IMR-90 (cell line): ENCODE measurements at regions not wholly inside any gene's neighbourhood (a gene's known extent, or its start where the extent isn't known, plus 50 kb on each side); places are given as distances from the start of the nearest gene placed in this dataset.

ENCODE experiments used
- ATAC-seq: fragments of 200-7000 bp; cut with Tn5 transposase; 2 replicates; pipeline ENCODE4 v1.9.1; 2020; ENCODE audit warnings: low read depth, mild to moderate bottlenecking, moderate library complexity
- BruUV-seq: library from RNA; stranded (reverse); fragments of 400-500 nt; replicated peaks from 2 replicates; lab custom pipeline; 2021; lab: Mats Ljungman, UMichigan
- CTCF ChIA-PET: fragments of 300-600 bp; formaldehyde crosslinking; extraction: SDS; loops from one replicate; lab custom pipeline; 2021; ENCODE audit warnings: antibody characterized with exemption; lab: Yijun Ruan, JAX
- POLR2A ChIA-PET: fragments of 300-600 bp; sonication (Branson Sonifier 250); formaldehyde crosslinking; loops from one replicate; lab custom pipeline; 2022; ENCODE audit warnings: antibody characterized with exemption; ENCODE audit not compliant: unreplicated experiment; lab: Charles Lee
- DNase-seq: peaks from one replicate; pipeline ENCODE4 v3.0.0; 2013
- H2AFZ ChIP-seq: replicated peaks from 2 replicates; pipeline ENCODE3; 2013; ENCODE audit warnings: low read length, mild to moderate bottlenecking; ENCODE audit not compliant: poor library complexity
- H2AK5ac ChIP-seq: 2 replicates; pipeline ENCODE4 v1.6.1; 2013; ENCODE audit warnings: low read depth, low read length, inconsistent platforms
- H2AK9ac ChIP-seq: replicated peaks from 2 replicates; pipeline ENCODE3; 2013; ENCODE audit warnings: mild to moderate bottlenecking, low read depth, low read length, moderate library complexity; ENCODE audit not compliant: poor library complexity
- H2BK120ac ChIP-seq: 2 replicates; pipeline ENCODE4 v1.6.1; 2013; ENCODE audit warnings: low read depth, low read length, inconsistent platforms
- H2BK15ac ChIP-seq: 3 replicates; pipeline ENCODE4 v1.6.1; 2013; ENCODE audit warnings: low read depth, low read length, inconsistent platforms
- H2BK20ac ChIP-seq: 2 replicates; pipeline ENCODE4 v1.6.1; 2013; ENCODE audit warnings: low read depth, mild to moderate bottlenecking, inconsistent platforms, low read length, moderate library complexity
- H2BK5ac ChIP-seq: 2 replicates; pipeline ENCODE4 v1.6.1; 2013; ENCODE audit warnings: mild to moderate bottlenecking, low read depth, low read length, inconsistent platforms; ENCODE audit not compliant: poor library complexity, severe bottlenecking
- H3K14ac ChIP-seq: replicated peaks from 2 replicates; pipeline ENCODE4 v1.6.1; 2013; ENCODE audit warnings: low read depth, low read length, inconsistent platforms
- H3K18ac ChIP-seq: 2 replicates; pipeline ENCODE4 v1.6.1; 2013; ENCODE audit warnings: low read depth, low read length, control low read depth
- H3K23ac ChIP-seq: 2 replicates; pipeline ENCODE4 v1.6.1; 2013; ENCODE audit warnings: low read depth, low read length, inconsistent platforms
- H3K27ac ChIP-seq: 2 replicates; pipeline ENCODE4 v1.5.1; 2013; ENCODE audit warnings: mild to moderate bottlenecking, control low read depth, low read length; ENCODE audit not compliant: insufficient read depth
- H3K27me3 ChIP-seq: 2 replicates; pipeline ENCODE4 v1.6.1; 2013; ENCODE audit warnings: low read length; ENCODE audit not compliant: control insufficient read depth, insufficient read depth
- H3K36me3 ChIP-seq: 2 replicates; pipeline ENCODE4 v1.6.1; 2013; ENCODE audit warnings: low read length, mixed read lengths; ENCODE audit not compliant: control insufficient read depth, insufficient read depth
- H3K4ac ChIP-seq: 2 replicates; pipeline ENCODE4 v1.6.1; 2013; ENCODE audit warnings: low read depth, low read length, inconsistent platforms
- H3K4me1 ChIP-seq: 2 replicates; pipeline ENCODE4 v1.6.1; 2013; ENCODE audit warnings: low read length, mixed read lengths; ENCODE audit not compliant: control insufficient read depth, insufficient read depth
- H3K4me2 ChIP-seq: 2 replicates; pipeline ENCODE4 v1.6.1; 2013; ENCODE audit warnings: low read depth, mild to moderate bottlenecking, control low read depth, low read length, moderate library complexity
- H3K4me3 ChIP-seq: 2 replicates; pipeline ENCODE4 v1.5.1; 2013; ENCODE audit warnings: low read depth, mild to moderate bottlenecking, control low read depth, low read length, moderate library complexity; ENCODE audit not compliant: insufficient read depth
- H3K56ac ChIP-seq: 2 replicates; pipeline ENCODE4 v1.6.1; 2013; ENCODE audit warnings: low read length, inconsistent platforms; ENCODE audit not compliant: insufficient read depth; ENCODE audit errors: extremely low read depth
- H3K79me1 ChIP-seq, 2 experiments: 2 replicates each; pipeline ENCODE4 v1.6.1; 2013; ENCODE audit warnings: low read length in 2 of 2, inconsistent platforms in 1 of 2, low read depth in 1 of 2
- H3K9ac ChIP-seq: 2 replicates; pipeline ENCODE4 v1.6.1; 2013; ENCODE audit warnings: low read depth, low read length, control low read depth
- H3K9me1 ChIP-seq: 2 replicates; pipeline ENCODE4 v1.6.1; 2013; ENCODE audit warnings: low read length, inconsistent platforms; ENCODE audit not compliant: insufficient read depth
- H3K9me3 ChIP-seq: 2 replicates; pipeline ENCODE4 v1.6.1; 2013; ENCODE audit warnings: low read length; ENCODE audit not compliant: control insufficient read depth, insufficient read depth
- H4K20me1 ChIP-seq: 2 replicates; pipeline ENCODE4 v1.6.1; 2013; ENCODE audit warnings: low read length, inconsistent platforms; ENCODE audit not compliant: insufficient read depth
- H4K5ac ChIP-seq: 2 replicates; pipeline ENCODE4 v1.6.1; 2013; ENCODE audit warnings: mild to moderate bottlenecking, low read depth, low read length, control low read depth
- H4K8ac ChIP-seq, 2 experiments: 2 replicates each; pipeline ENCODE4 v1.6.1; 2013; ENCODE audit warnings: low read depth in 2 of 2, low read length in 2 of 2, control low read depth in 1 of 2, inconsistent platforms in 1 of 2
- H4K91ac ChIP-seq: 2 replicates; pipeline ENCODE4 v1.6.1; 2013; ENCODE audit warnings: low read depth, low read length, inconsistent platforms; ENCODE audit not compliant: insufficient read depth
- BHLHE40 ChIP-seq: fragments of 150-350 bp; IDR thresholded peaks from 2 replicates; pipeline ENCODE4 v1.6.1; 2016; ENCODE audit warnings: mild to moderate bottlenecking, low read depth, low read length
- POLR2A ChIP-seq: IDR thresholded peaks from 2 replicates; pipeline ENCODE4 v1.6.1; 2012; ENCODE audit warnings: mild to moderate bottlenecking, low read depth, low read length
- SMC3 ChIP-seq: fragments of 150-350 bp; IDR thresholded peaks from 2 replicates; pipeline ENCODE4 v1.6.1; 2016; ENCODE audit warnings: low read depth, mild to moderate bottlenecking, antibody characterized with exemption, low read length, moderate library complexity
- WGBS, 2 experiments: methylation state at CpG; one replicate each; pipeline versions ENCODE4 v1.1.5 to v1.1.7; 2013; ENCODE audit warnings: missing lambda C conversion rate in 2 of 2; ENCODE audit not compliant: insufficient read length in 1 of 2; ENCODE audit errors: extremely low coverage in 2 of 2; 5-methylcytosine and 5-hydroxymethylcytosine counted together
- dilution Hi-C: fragments of 300-500 bp; cut with HindIII; formaldehyde crosslinking; loops from one replicate; pipeline ENCODE4 v1.14.3; 2018; ENCODE audit warnings: low sequenced_read_pairs; ENCODE audit not compliant: unreplicated experiment
- in situ Hi-C: fragments of 300-500 bp; cut with MboI; formaldehyde crosslinking; loops from 3 replicates; pipeline ENCODE4 v1.14.3; 2019; ENCODE audit warnings: low sequenced_read_pairs, inconsistent platforms, mixed read lengths
- intact Hi-C: fragments of 100-400 bp; cut with micrococcal nuclease; formaldehyde crosslinking; loops from 2 replicates; pipeline ENCODE4 v1.10.0; 2022
- TF ChIP-seq, protein P1 (sequence below): conservative IDR thresholded peaks from 2 replicates; pipeline ENCODE4 v1.5.1; 2012; ENCODE audit warnings: mild to moderate bottlenecking, low read depth, low read length, improper control_type of control experiment
- TF ChIP-seq, protein P2 (sequence below): fragments of 150-350 bp; IDR thresholded peaks from 2 replicates; pipeline ENCODE4 v1.6.1; 2016; ENCODE audit warnings: low read depth, mild to moderate bottlenecking, low read length, moderate library complexity, borderline replicate concordance

DNA sequence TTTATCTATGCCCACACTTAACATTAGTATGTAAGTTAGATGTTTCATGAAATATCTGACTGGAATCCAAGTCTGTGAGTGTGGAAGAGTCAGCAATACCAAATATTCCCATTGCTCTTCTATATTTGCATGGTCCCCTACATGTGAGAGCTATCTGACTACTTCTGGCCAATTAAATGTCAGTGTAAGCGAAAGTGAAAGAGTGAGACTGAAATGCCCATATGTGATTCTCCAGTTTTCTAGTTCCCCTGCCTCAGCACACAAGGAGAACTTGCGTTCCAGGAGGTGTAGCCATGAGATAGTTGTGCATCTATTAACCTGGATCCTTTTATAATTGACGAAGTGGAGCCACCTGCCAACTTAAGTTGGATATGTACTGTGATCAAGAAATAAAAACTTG lies 50.1 kb upstream of the GLRB start:
- Histone ChIP-seq H3K27me3 (no peaks in the 10 kb centered on the region), H2BK120ac (no peak overlapping the region), H3K23ac (no peak overlapping the region), H3K36me3 (no peaks in the 10 kb centered on the region), H4K5ac (no peak overlapping the region), H2BK5ac (no peak overlapping the region), H3K4me3 (no peak overlapping the region), H3K79me1 (no peaks in the 10 kb centered on the region), H3K18ac (no peak overlapping the region), H3K14ac (no peak overlapping the region), H2BK20ac (no peak overlapping the region), H3K9me1 (no peaks in the 10 kb centered on the region), H3K27ac (no peak overlapping the region), H3K4ac (no peak overlapping the region), H3K9ac (no peak overlapping the region), H3K9me3 (no peaks in the 10 kb centered on the region), H2AFZ (no peak overlapping the region), H2BK15ac (no peak overlapping the region), H4K91ac (no peak overlapping the region), H4K8ac (no peak overlapping the region), H3K4me1 (no peaks in the 10 kb centered on the region), H2AK9ac (no peak overlapping the region), H2AK5ac (no peak overlapping the region), H3K4me2 (no peak overlapping the region), H4K20me1 (no peaks in the 10 kb centered on the region), H3K56ac (no peak overlapping the region)
- no TSS peak for BruUV-seq
- in situ Hi-C loops = loop anchor here (25.0 kb wide), 1 partner anchor 864 kb away; no protein-coding TSS in a partner anchor
- ATAC-seq = no peak
- intact Hi-C loops = no loop called here
- ChIA-PET POLR2A (no interaction called here), CTCF (no interaction called here)
- DNase-seq = no peak
- TF ChIP-seq, protein P1, sequence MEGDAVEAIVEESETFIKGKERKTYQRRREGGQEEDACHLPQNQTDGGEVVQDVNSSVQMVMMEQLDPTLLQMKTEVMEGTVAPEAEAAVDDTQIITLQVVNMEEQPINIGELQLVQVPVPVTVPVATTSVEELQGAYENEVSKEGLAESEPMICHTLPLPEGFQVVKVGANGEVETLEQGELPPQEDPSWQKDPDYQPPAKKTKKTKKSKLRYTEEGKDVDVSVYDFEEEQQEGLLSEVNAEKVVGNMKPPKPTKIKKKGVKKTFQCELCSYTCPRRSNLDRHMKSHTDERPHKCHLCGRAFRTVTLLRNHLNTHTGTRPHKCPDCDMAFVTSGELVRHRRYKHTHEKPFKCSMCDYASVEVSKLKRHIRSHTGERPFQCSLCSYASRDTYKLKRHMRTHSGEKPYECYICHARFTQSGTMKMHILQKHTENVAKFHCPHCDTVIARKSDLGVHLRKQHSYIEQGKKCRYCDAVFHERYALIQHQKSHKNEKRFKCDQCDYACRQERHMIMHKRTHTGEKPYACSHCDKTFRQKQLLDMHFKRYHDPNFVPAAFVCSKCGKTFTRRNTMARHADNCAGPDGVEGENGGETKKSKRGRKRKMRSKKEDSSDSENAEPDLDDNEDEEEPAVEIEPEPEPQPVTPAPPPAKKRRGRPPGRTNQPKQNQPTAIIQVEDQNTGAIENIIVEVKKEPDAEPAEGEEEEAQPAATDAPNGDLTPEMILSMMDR = no peak
- TF ChIP-seq, protein P2, sequence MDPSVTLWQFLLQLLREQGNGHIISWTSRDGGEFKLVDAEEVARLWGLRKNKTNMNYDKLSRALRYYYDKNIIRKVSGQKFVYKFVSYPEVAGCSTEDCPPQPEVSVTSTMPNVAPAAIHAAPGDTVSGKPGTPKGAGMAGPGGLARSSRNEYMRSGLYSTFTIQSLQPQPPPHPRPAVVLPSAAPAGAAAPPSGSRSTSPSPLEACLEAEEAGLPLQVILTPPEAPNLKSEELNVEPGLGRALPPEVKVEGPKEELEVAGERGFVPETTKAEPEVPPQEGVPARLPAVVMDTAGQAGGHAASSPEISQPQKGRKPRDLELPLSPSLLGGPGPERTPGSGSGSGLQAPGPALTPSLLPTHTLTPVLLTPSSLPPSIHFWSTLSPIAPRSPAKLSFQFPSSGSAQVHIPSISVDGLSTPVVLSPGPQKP = no peak
- TF ChIP-seq SMC3 = no peak
- no peak for TF ChIP-seq POLR2A
- TF ChIP-seq BHLHE40 = no peak
- 100% methylated on average over 2 of the region's 3 CpGs; no CpG with 5 or more reads in 1 of the 2 experiments for WGBS, 2 experiments
- dilution Hi-C loops = no loop called here
